Chondrocyte (in vitro differentiated cells): ENCODE measurements at regions not wholly inside any gene's neighbourhood (a gene's known extent, or its start where the extent isn't known, plus 50 kb on each side); places are given as distances from the start of the nearest gene placed in this dataset.

Experiments
- DNase-seq: peaks from one replicate; pipeline ENCODE4 v3.0.0; 2021; ENCODE audit warnings: mixed read lengths, low spot score
- H3K27ac Mint-ChIP-seq: one replicate; pipeline ENCODE4 v1.8.0; 2021; ENCODE audit warnings: mild to moderate bottlenecking, moderate library complexity, mixed read lengths; ENCODE audit not compliant: unreplicated experiment
- H3K27me3 Mint-ChIP-seq: 2 replicates; pipeline ENCODE4 v1.8.0; 2021; ENCODE audit warnings: low read depth, mixed read lengths
- H3K36me3 Mint-ChIP-seq: 2 replicates; pipeline ENCODE4 v1.8.0; 2021; ENCODE audit warnings: low read depth, mixed read lengths
- H3K4me1 Mint-ChIP-seq: 2 replicates; pipeline ENCODE4 v1.8.0; 2021; ENCODE audit warnings: low read depth, mild to moderate bottlenecking, mixed read lengths
- H3K4me3 Mint-ChIP-seq: one replicate; pipeline ENCODE4 v1.8.0; 2021; ENCODE audit warnings: mild to moderate bottlenecking, moderate library complexity, mixed read lengths; ENCODE audit not compliant: unreplicated experiment
- H3K9me3 Mint-ChIP-seq: 2 replicates; pipeline ENCODE4 v1.8.0; 2021; ENCODE audit warnings: low read depth, mixed read lengths
- CTCF ChIP-seq: fragments of 200-600 bp; sonication (generic); IDR thresholded peaks from 2 replicates; pipeline ENCODE4 v1.5.0; 2021; ENCODE audit warnings: antibody characterized with exemption, mild to moderate bottlenecking, moderate library complexity

- Mint-ChIP-seq H3K9me3 (no peaks in the 10 kb centered on the region), H3K27me3 (no peaks in the 10 kb centered on the region), H3K27ac (no peak overlapping the region), H3K4me3 (no peak overlapping the region), H3K4me1 (peaks cover 30% of the 10 kb centered on the region), H3K36me3 (no peaks in the 10 kb centered on the region)
- no peak for TF ChIP-seq CTCF
- DNase-seq: no peak
Measured at GRCh38 chr2:236656721-236657120, 87.1 kb downstream of the ACKR3 start.

- Mint-ChIP-seq H3K27me3 (no peaks in the 10 kb centered on the region), H3K36me3 (no peaks in the 10 kb centered on the region), H3K27ac (no peak overlapping the region), H3K4me1 (peaks cover 35% of the 10 kb centered on the region), H3K4me3 (no peak overlapping the region), H3K9me3 (no peaks in the 10 kb centered on the region)
- no peak for DNase-seq
- no peak for TF ChIP-seq CTCF
Measured at GRCh38 chr2:236657215-236657614, 87.6 kb downstream of the ACKR3 start.

GRCh38 chr2:236657801-236658200 lies 88.2 kb downstream of the ACKR3 start:
- H3K9me3 Mint-ChIP-seq: no peaks in the 10 kb centered on the region
- no peaks in the 10 kb centered on the region for H3K27me3 Mint-ChIP-seq
- peaks cover 40% of the 10 kb centered on the region for H3K4me1 Mint-ChIP-seq
- H3K27ac Mint-ChIP-seq: no peak overlapping the region
- no peak for TF ChIP-seq CTCF
- DNase-seq: no peak
- H3K4me3 Mint-ChIP-seq: no peak overlapping the region
- H3K36me3 Mint-ChIP-seq: no peaks in the 10 kb centered on the region

GRCh38 chr2:236658974-236659757 lies 89.5 kb downstream of the ACKR3 start:
- H3K27ac Mint-ChIP-seq: no peak overlapping the region
- no peaks in the 10 kb centered on the region for H3K9me3 Mint-ChIP-seq
- H3K4me1 Mint-ChIP-seq: peaks cover 54% of the 10 kb centered on the region
- DNase-seq: no peak
- no peaks in the 10 kb centered on the region for H3K36me3 Mint-ChIP-seq
- no peak for TF ChIP-seq CTCF
- H3K27me3 Mint-ChIP-seq: no peaks in the 10 kb centered on the region
- no peak overlapping the region for H3K4me3 Mint-ChIP-seq

- peaks cover 55% of the 10 kb centered on the region for H3K4me1 Mint-ChIP-seq
- H3K27me3 Mint-ChIP-seq: no peaks in the 10 kb centered on the region
- no peak overlapping the region for H3K27ac Mint-ChIP-seq
- no peaks in the 10 kb centered on the region for H3K36me3 Mint-ChIP-seq
- TF ChIP-seq CTCF: no peak
- H3K4me3 Mint-ChIP-seq: no peak overlapping the region
- no peak for DNase-seq
- H3K9me3 Mint-ChIP-seq: no peaks in the 10 kb centered on the region
Measured at GRCh38 chr2:236659758-236660150, 90.1 kb downstream of the ACKR3 start.
